K562 (cell line): ENCODE measurements at regions not wholly inside any gene's neighbourhood (a gene's known extent, or its start where the extent isn't known, plus 50 kb on each side); places are given as distances from the start of the nearest gene placed in this dataset.

Experiments
- ATAC-seq: fragments of 200-7000 bp; cut with Tn5 transposase; 3 replicates; pipeline ENCODE4 v1.9.1; 2020; ENCODE audit warnings: moderate library complexity
- BruUV-seq: library from RNA; stranded (reverse); fragments of 400-500 nt; replicated peaks from 2 replicates; lab custom pipeline; 2021; lab: Mats Ljungman, UMichigan
- CTCF ChIA-PET: fragments of 300-600 bp; formaldehyde crosslinking; extraction: SDS; loops from one replicate; lab custom pipeline; 2021; ENCODE audit warnings: low intra/inter-chr PET ratio; lab: Yijun Ruan, JAX
- POLR2A ChIA-PET: fragments of 300-600, 350-650 bp; sonication (Branson Sonifier 250); formaldehyde crosslinking; extraction: SDS; loops from one replicate; lab custom pipeline; 2021; ENCODE audit warnings: antibody characterized with exemption, inconsistent platforms; lab: Yijun Ruan, JAX
- DNase-seq, 4 experiments: peaks; one replicate each; pipeline versions ENCODE4 v3.0.0 to v3.0.0-alpha.2; 2011 to 2018; ENCODE audit warnings: low spot score in 3 of 4, mixed read lengths in 3 of 4; ENCODE audit errors: extremely low read depth in 1 of 4
- FAIRE-seq: peaks from 2 replicates; lab custom pipeline; 2011; peaks lifted over from hg19 to GRCh38; lab: Jason Lieb, UNC
- H2AFZ ChIP-seq: 2 replicates; pipeline ENCODE4 v1.6.0; 2011; ENCODE audit warnings: low read depth, low read length, control low read depth, inconsistent platforms
- H3K27ac ChIP-seq: fragments of 200-600 bp; 3 replicates; pipeline ENCODE4 v1.8.0; 2011; ENCODE audit warnings: low read depth, mild to moderate bottlenecking, control low read depth, inconsistent platforms, low read length, moderate library complexity, mixed read lengths; ENCODE audit errors: extremely low read depth
- H3K27me3 ChIP-seq, 2 experiments: fragments of 300-600 bp in 1 of 2; 2 replicates in 1 of 2; 3 replicates in 1 of 2; pipeline versions ENCODE4 v1.6.0 to v1.8.0; 2011; ENCODE audit warnings: inconsistent platforms in 2 of 2, low read length in 2 of 2, mild to moderate bottlenecking in 1 of 2, mixed read lengths in 1 of 2, moderate library complexity in 1 of 2; ENCODE audit not compliant: control insufficient read depth in 2 of 2, insufficient read depth in 2 of 2
- H3K36me3 ChIP-seq: fragments of 300-600 bp; 3 replicates; pipeline ENCODE4 v1.8.0; 2011; ENCODE audit warnings: mild to moderate bottlenecking, low read length, inconsistent platforms; ENCODE audit not compliant: control insufficient read depth, insufficient read depth
- H3K4me1 ChIP-seq, 2 experiments: fragments of 200-600 bp in 1 of 2; replicated peaks in 1 of 2; 2 replicates in 1 of 2; 3 replicates in 1 of 2; pipeline versions ENCODE4 v1.5.1 to v1.8.0; 2011; ENCODE audit warnings: inconsistent platforms in 2 of 2, low read length in 2 of 2, mild to moderate bottlenecking in 1 of 2, mixed read lengths in 1 of 2, moderate library complexity in 1 of 2; ENCODE audit not compliant: control insufficient read depth in 2 of 2, insufficient read depth in 2 of 2
- H3K4me2 ChIP-seq: 2 replicates; pipeline ENCODE4 v1.6.1; 2011; ENCODE audit warnings: low read length, control low read depth, inconsistent platforms, mixed read lengths; ENCODE audit not compliant: insufficient read depth
- H3K4me3 ChIP-seq: fragments of 200-600 bp; sonication (generic), shearing (Covaris generic); 2 replicates; pipeline ENCODE4 v1.5.1; 2016; ENCODE audit warnings: control low read depth, inconsistent platforms
- H3K79me2 ChIP-seq: fragments of 200-600 bp; 3 replicates; pipeline ENCODE4 v1.8.0; 2011; ENCODE audit warnings: low read length, inconsistent platforms; ENCODE audit not compliant: control insufficient read depth, insufficient read depth
- H3K9ac ChIP-seq, 2 experiments: 2 replicates each; pipeline versions ENCODE4 v1.6.0 to v1.6.1; 2011; ENCODE audit warnings: low read depth in 2 of 2, low read length in 2 of 2, control low read depth in 1 of 2, inconsistent platforms in 1 of 2, mild to moderate bottlenecking in 1 of 2, mixed read lengths in 1 of 2; ENCODE audit not compliant: insufficient read depth in 1 of 2
- H3K9me1 ChIP-seq: one replicate; pipeline ENCODE4 v1.6.0; 2011; ENCODE audit warnings: inconsistent platforms, mild to moderate bottlenecking, low read length, moderate library complexity; ENCODE audit not compliant: control insufficient read depth, insufficient read depth
- H3K9me3 ChIP-seq: replicated peaks from 2 replicates; pipeline ENCODE4 v1.5.1; 2011; ENCODE audit warnings: low read depth, low read length, inconsistent platforms; ENCODE audit not compliant: control insufficient read depth, insufficient read depth
- H4K20me1 ChIP-seq: replicated peaks from 2 replicates; pipeline ENCODE4 v1.6.1; 2011; ENCODE audit warnings: low read length, inconsistent platforms, mixed read lengths; ENCODE audit not compliant: control insufficient read depth, insufficient read depth
- CBX1 ChIP-seq: sonication (generic); IDR thresholded peaks from 2 replicates; pipeline ENCODE4 v1.6.1; 2016; ENCODE audit warnings: antibody characterized with exemption, low read depth, mild to moderate bottlenecking
- EGR1 ChIP-seq: fragments of 450-650 bp; conservative IDR thresholded peaks from 2 replicates; pipeline ENCODE4 v1.6.1; 2017; ENCODE audit warnings: mild to moderate bottlenecking
- HDAC3 ChIP-seq: fragments of 450-650 bp; IDR thresholded peaks from 2 replicates; pipeline ENCODE4 v1.6.1; 2018; ENCODE audit warnings: borderline replicate concordance, mild to moderate bottlenecking, moderate library complexity; ENCODE audit not compliant: partially characterized antibody
- HIVEP1 ChIP-seq: fragments of 250-450 bp; sonication (Bioruptor Pico); IDR thresholded peaks from 2 replicates; pipeline ENCODE4 v1.4.0; 2020; ENCODE audit warnings: mild to moderate bottlenecking
- HNRNPK ChIP-seq: fragments of 200-400 bp; formaldehyde crosslinking; IDR thresholded peaks from one replicate; pipeline ENCODE4 v1.6.1; 2018; ENCODE audit warnings: mild to moderate bottlenecking, low read depth, low read length; ENCODE audit not compliant: poor library complexity, severe bottlenecking
- NR1H2 ChIP-seq: sonication (generic); formaldehyde crosslinking; IDR thresholded peaks from 2 replicates; pipeline ENCODE4 v1.4.0; 2020; ENCODE audit warnings: mild to moderate bottlenecking, missing genetic modification reagents
- TAL1 ChIP-seq: fragments of 450-650 bp; IDR thresholded peaks from 2 replicates; pipeline ENCODE4 v1.6.1; 2016; ENCODE audit warnings: mild to moderate bottlenecking
- WGBS: fragments of 100-300 bp; shearing (Covaris generic); methylation state at CpG from one replicate; pipeline ENCODE4 v1.1.6; 2016; ENCODE audit warnings: low coverage, mixed read lengths; ENCODE audit not compliant: insufficient coverage; ENCODE audit errors: missing lambda C conversion rate; 5-methylcytosine and 5-hydroxymethylcytosine counted together
- in situ Hi-C: fragments of 300-500 bp; cut with MboI; formaldehyde crosslinking; loops from 4 replicates; pipeline ENCODE4 v1.15.0; 2018; ENCODE audit warnings: inconsistent platforms, mixed read lengths
- intact Hi-C: fragments of 100-400 bp; cut with micrococcal nuclease; formaldehyde crosslinking; loops from 2 replicates; pipeline ENCODE4 v1.14.2; 2022
- TF ChIP-seq, protein P1 (sequence below): fragments of 450-650 bp; IDR thresholded peaks from 2 replicates; pipeline ENCODE4 v1.6.1; 2014; ENCODE audit warnings: low read depth, mild to moderate bottlenecking, moderate library complexity, borderline replicate concordance
- TF ChIP-seq, protein P2 (sequence below), 2 experiments: fragments of 450-650 bp in 1 of 2; sonication (generic) in 1 of 2; formaldehyde crosslinking; conservative IDR thresholded peaks; 2 replicates each; pipeline versions ENCODE4 v1.4.0 to v1.8.1; 2020 to 2022; ENCODE audit warnings: mild to moderate bottlenecking in 1 of 2, missing genetic modification reagents in 1 of 2
- TF ChIP-seq, protein P3 (sequence below): fragments of 250-450 bp; sonication (Bioruptor Pico); IDR thresholded peaks from 2 replicates; pipeline ENCODE4 v1.4.0; 2020; ENCODE audit warnings: borderline replicate concordance

DNA sequence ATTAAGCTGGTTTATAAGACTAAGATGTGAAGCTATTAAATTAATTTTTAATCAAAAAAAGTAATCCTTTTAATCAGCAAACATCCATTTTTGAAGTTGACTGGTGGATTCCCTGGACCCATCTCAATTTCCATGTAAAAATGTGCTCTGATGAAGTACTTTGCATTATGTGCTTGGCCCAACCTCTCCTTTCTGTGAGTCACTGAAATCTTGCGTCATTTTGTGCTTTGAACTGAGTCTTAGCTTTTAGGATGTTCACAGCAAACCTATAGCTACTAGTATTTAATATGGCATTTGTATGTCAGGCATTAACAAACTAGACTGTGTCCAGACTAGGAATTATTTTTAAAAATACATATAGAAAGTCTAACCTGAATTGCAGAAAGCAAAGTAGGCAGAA lies 55.0 kb upstream of the CDH12 start:
- Histone ChIP-seq H3K4me2 (no peak overlapping the region), H4K20me1 (no peaks in the 10 kb centered on the region), H3K9me1 (no peaks in the 10 kb centered on the region), H3K9me3 (no peaks in the 10 kb centered on the region; the same call in 1 of the 2 replicates), H3K9ac (no peak overlapping the region), H3K4me3 (no peak overlapping the region), H2AFZ (no peak overlapping the region), H3K4me1 (no peaks in the 10 kb centered on the region), H3K27me3 (no peaks in the 10 kb centered on the region), H3K27ac (no peak overlapping the region), H3K36me3 (no peaks in the 10 kb centered on the region), H3K79me2 (no peaks in the 10 kb centered on the region)
- ATAC-seq (no peak), DNase-seq (no peak), FAIRE-seq (no peak)
- intact Hi-C loops (no loop called here), in situ Hi-C loops (no loop called here)
- POLR2A ChIA-PET: no interaction called here
- CTCF ChIA-PET: no interaction called here
- BruUV-seq: no TSS peak
- 0% methylated on average over 1 of the region's 1 CpG for WGBS
- TF ChIP-seq HDAC3 (no peak), TAL1 (no peak), HIVEP1 (CRISPR knock-in tag) (no peak), HNRNPK (no peak), EGR1 (no peak), CBX1 (no peak), NR1H2 (CRISPR knock-in tag) (no peak)
- TF ChIP-seq, protein P1, sequence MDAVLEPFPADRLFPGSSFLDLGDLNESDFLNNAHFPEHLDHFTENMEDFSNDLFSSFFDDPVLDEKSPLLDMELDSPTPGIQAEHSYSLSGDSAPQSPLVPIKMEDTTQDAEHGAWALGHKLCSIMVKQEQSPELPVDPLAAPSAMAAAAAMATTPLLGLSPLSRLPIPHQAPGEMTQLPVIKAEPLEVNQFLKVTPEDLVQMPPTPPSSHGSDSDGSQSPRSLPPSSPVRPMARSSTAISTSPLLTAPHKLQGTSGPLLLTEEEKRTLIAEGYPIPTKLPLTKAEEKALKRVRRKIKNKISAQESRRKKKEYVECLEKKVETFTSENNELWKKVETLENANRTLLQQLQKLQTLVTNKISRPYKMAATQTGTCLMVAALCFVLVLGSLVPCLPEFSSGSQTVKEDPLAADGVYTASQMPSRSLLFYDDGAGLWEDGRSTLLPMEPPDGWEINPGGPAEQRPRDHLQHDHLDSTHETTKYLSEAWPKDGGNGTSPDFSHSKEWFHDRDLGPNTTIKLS: no peak
- TF ChIP-seq, protein P2, sequence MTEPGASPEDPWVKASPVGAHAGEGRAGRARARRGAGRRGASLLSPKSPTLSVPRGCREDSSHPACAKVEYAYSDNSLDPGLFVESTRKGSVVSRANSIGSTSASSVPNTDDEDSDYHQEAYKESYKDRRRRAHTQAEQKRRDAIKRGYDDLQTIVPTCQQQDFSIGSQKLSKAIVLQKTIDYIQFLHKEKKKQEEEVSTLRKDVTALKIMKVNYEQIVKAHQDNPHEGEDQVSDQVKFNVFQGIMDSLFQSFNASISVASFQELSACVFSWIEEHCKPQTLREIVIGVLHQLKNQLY (CRISPR knock-in tag; conservative IDR thresholded peaks at IDR 0.05): no peak
- TF ChIP-seq, protein P3, sequence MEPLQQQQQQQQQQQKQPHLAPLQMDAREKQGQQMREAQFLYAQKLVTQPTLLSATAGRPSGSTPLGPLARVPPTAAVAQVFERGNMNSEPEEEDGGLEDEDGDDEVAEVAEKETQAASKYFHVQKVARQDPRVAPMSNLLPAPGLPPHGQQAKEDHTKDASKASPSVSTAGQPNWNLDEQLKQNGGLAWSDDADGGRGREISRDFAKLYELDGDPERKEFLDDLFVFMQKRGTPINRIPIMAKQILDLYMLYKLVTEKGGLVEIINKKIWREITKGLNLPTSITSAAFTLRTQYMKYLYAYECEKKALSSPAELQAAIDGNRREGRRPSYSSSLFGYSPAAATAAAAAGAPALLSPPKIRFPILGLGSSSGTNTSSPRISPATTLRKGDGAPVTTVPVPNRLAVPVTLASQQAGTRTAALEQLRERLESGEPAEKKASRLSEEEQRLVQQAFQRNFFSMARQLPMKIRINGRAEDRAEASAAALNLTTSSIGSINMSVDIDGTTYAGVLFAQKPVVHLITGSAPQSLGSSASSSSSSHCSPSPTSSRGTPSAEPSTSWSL: no peak
